IMR-90 (cell line): ENCODE measurements at regions not wholly inside any gene's neighbourhood (a gene's known extent, or its start where the extent isn't known, plus 50 kb on each side); places are given as distances from the start of the nearest gene placed in this dataset.

ENCODE experiments used
- CEBPB ChIP-seq: IDR thresholded peaks from 2 replicates; pipeline ENCODE4 v1.6.1; 2012; ENCODE audit warnings: low read depth, low read length, improper control_type of control experiment
- CTCF ChIP-seq: conservative IDR thresholded peaks from 2 replicates; pipeline ENCODE4 v1.5.1; 2012; ENCODE audit warnings: mild to moderate bottlenecking, low read depth, low read length, improper control_type of control experiment
- MAFK ChIP-seq: IDR thresholded peaks from 2 replicates; pipeline ENCODE4 v1.6.1; 2012; ENCODE audit warnings: low read depth, low read length, improper control_type of control experiment
- MAZ ChIP-seq: IDR thresholded peaks from 2 replicates; pipeline ENCODE4 v1.6.1; 2012; ENCODE audit warnings: low read depth, mild to moderate bottlenecking, low read length, improper control_type of control experiment, moderate library complexity, borderline replicate concordance
- MXI1 ChIP-seq: IDR thresholded peaks from 2 replicates; pipeline ENCODE4 v1.6.1; 2012; ENCODE audit warnings: low read depth, mild to moderate bottlenecking, low read length, moderate library complexity, borderline replicate concordance
- POLR2A ChIP-seq: IDR thresholded peaks from 2 replicates; pipeline ENCODE4 v1.6.1; 2012; ENCODE audit warnings: mild to moderate bottlenecking, low read depth, low read length
- RAD21 ChIP-seq: IDR thresholded peaks from 2 replicates; pipeline ENCODE4 v1.6.1; 2012; ENCODE audit warnings: low read length, improper control_type of control experiment
- USF2 ChIP-seq: fragments of 150-350 bp; IDR thresholded peaks from 2 replicates; pipeline ENCODE4 v1.6.1; 2017; ENCODE audit warnings: mild to moderate bottlenecking, antibody characterized with exemption, low read length, low read depth

- TF ChIP-seq USF2 (no peak), MAFK (no peak), POLR2A (no peak), CTCF (no peak), MXI1 (no peak), RAD21 (no peak), CEBPB (peak; percentile 56), MAZ (no peak)
Measured at GRCh38 chr18:78632111-78632541, 347.5 kb upstream of the SALL3 start.
